Smooth muscle cell (in vitro differentiated cells): ENCODE measurements at regions not wholly inside any gene's neighbourhood (a gene's known extent, or its start where the extent isn't known, plus 50 kb on each side); places are given as distances from the start of the nearest gene placed in this dataset.

Experiments used
- DNase-seq: peaks from one replicate; lab custom pipeline; 2025; ENCODE audit not compliant: unreplicated experiment; lab: John Stamatoyannopoulos, UW
- H2AFZ ChIP-seq: fragments of 200-600 bp; sonication (generic); 2 replicates; pipeline ENCODE4 v1.6.0; 2016; ENCODE audit warnings: antibody characterized with exemption, low read depth, mild to moderate bottlenecking
- H3F3A ChIP-seq: fragments of 200-600 bp; sonication (generic); 2 replicates; pipeline ENCODE4 v1.6.0; 2017; ENCODE audit warnings: antibody characterized with exemption, low read depth
- H3K27ac ChIP-seq: fragments of 200-600 bp; sonication (generic); 2 replicates; pipeline ENCODE4 v1.5.1; 2016; ENCODE audit warnings: low read depth, mild to moderate bottlenecking
- H3K27me3 ChIP-seq: fragments of 200-600 bp; sonication (generic); 2 replicates; pipeline ENCODE4 v1.6.1; 2016; ENCODE audit warnings: low read depth, mild to moderate bottlenecking
- H3K36me3 ChIP-seq: fragments of 200-600 bp; sonication (generic); 2 replicates; pipeline ENCODE4 v1.5.1; 2016; ENCODE audit warnings: low read depth
- H3K4me1 ChIP-seq: fragments of 200-600 bp; sonication (generic); 2 replicates; pipeline ENCODE4 v1.5.1; 2016; ENCODE audit warnings: low read depth
- H3K4me2 ChIP-seq: fragments of 200-600 bp; sonication (generic); 2 replicates; pipeline ENCODE4 v1.6.0; 2016; ENCODE audit warnings: mild to moderate bottlenecking
- H3K4me3 ChIP-seq: fragments of 200-600 bp; sonication (generic); 2 replicates; pipeline ENCODE4 v1.5.1; 2016; ENCODE audit warnings: mild to moderate bottlenecking
- H3K79me2 ChIP-seq: fragments of 200-600 bp; sonication (generic); 2 replicates; pipeline ENCODE4 v1.6.0; 2016; ENCODE audit warnings: low read depth, mild to moderate bottlenecking
- H3K9ac ChIP-seq: fragments of 200-600 bp; sonication (generic); 2 replicates; pipeline ENCODE4 v1.6.0; 2016; ENCODE audit warnings: low read depth
- H3K9me3 ChIP-seq: fragments of 200-600 bp; sonication (generic); replicated peaks from 2 replicates; pipeline ENCODE4 v1.5.1; 2016; ENCODE audit warnings: low read depth
- H4K20me1 ChIP-seq: fragments of 200-600 bp; sonication (generic); 2 replicates; pipeline ENCODE4 v1.6.0; 2016; ENCODE audit warnings: low read depth
- CTCF ChIP-seq: fragments of 200-600 bp; sonication (generic); IDR thresholded peaks from 2 replicates; pipeline ENCODE4 v1.5.1; 2017; ENCODE audit warnings: borderline replicate concordance, mild to moderate bottlenecking, antibody characterized with exemption; ENCODE audit not compliant: insufficient read depth, poor library complexity, severe bottlenecking
- WGBS: methylation state at CpG from one replicate; pipeline ENCODE4 v1.1.7; 2016; ENCODE audit warnings: low lambda C conversion rate; 5-methylcytosine and 5-hydroxymethylcytosine counted together

- no peaks in the 10 kb centered on the region for H3K79me2 ChIP-seq
- DNase-seq = no peak
- H3K4me2 ChIP-seq = peak overlapping the region; percentile 92
- H2AFZ ChIP-seq = peak overlapping the region; percentile 94
- H3F3A ChIP-seq = no peaks in the 10 kb centered on the region
- H3K9ac ChIP-seq = no peak overlapping the region
- no peaks in the 10 kb centered on the region for H4K20me1 ChIP-seq
- peak; percentile 56 for TF ChIP-seq CTCF
- WGBS = 33% methylated on average over 12 of the region's 12 CpGs
- H3K27ac ChIP-seq = no peak overlapping the region
- H3K4me3 ChIP-seq = peak overlapping the region; percentile 42
- no peaks in the 10 kb centered on the region for H3K36me3 ChIP-seq
- H3K27me3 ChIP-seq = peaks cover 8% of the 10 kb centered on the region
- H3K4me1 ChIP-seq = no peaks in the 10 kb centered on the region
- H3K9me3 ChIP-seq = no peaks in the 10 kb centered on the region
These were observed 68.6 kb downstream of the C7orf25 start for GRCh38 chr7:42843205-42843800.

GRCh38 chr7:42834676-42835075, 77.2 kb downstream of the C7orf25 start:
- no peaks in the 10 kb centered on the region for H3K9me3 ChIP-seq
- H2AFZ ChIP-seq = no peak overlapping the region
- H3K27ac ChIP-seq = no peak overlapping the region
- H3K27me3 ChIP-seq = no peaks in the 10 kb centered on the region
- no peaks in the 10 kb centered on the region for H3K4me1 ChIP-seq
- no peak overlapping the region for H3K9ac ChIP-seq
- H4K20me1 ChIP-seq = no peaks in the 10 kb centered on the region
- no peak for DNase-seq
- H3K36me3 ChIP-seq = no peaks in the 10 kb centered on the region
- no peak overlapping the region for H3K4me2 ChIP-seq
- H3F3A ChIP-seq = no peaks in the 10 kb centered on the region
- H3K79me2 ChIP-seq = no peaks in the 10 kb centered on the region
- H3K4me3 ChIP-seq = no peak overlapping the region
- TF ChIP-seq CTCF = no peak

- H3K4me1 ChIP-seq = no peaks in the 10 kb centered on the region
- no peaks in the 10 kb centered on the region for H3K9me3 ChIP-seq
- no peaks in the 10 kb centered on the region for H3K36me3 ChIP-seq
- H3K79me2 ChIP-seq = no peaks in the 10 kb centered on the region
- H4K20me1 ChIP-seq = no peaks in the 10 kb centered on the region
- H2AFZ ChIP-seq = no peak overlapping the region
- H3F3A ChIP-seq = no peaks in the 10 kb centered on the region
- no peak overlapping the region for H3K27ac ChIP-seq
- H3K27me3 ChIP-seq = no peaks in the 10 kb centered on the region
- TF ChIP-seq CTCF = no peak
- WGBS = 55% methylated on average over 4 of the region's 4 CpGs
- no peak for DNase-seq
- H3K4me3 ChIP-seq = no peak overlapping the region
- H3K9ac ChIP-seq = no peak overlapping the region
- H3K4me2 ChIP-seq = no peak overlapping the region
These were observed 78.5 kb downstream of the C7orf25 start for GRCh38 chr7:42833411-42833810.

GRCh38 chr7:42832667-42833066, 79.2 kb downstream of the C7orf25 start:
- TF ChIP-seq CTCF = no peak
- no peak for DNase-seq
- Histone ChIP-seq H4K20me1 (no peaks in the 10 kb centered on the region), H3K4me3 (no peak overlapping the region), H3K4me1 (no peaks in the 10 kb centered on the region), H3K79me2 (no peaks in the 10 kb centered on the region), H3K27ac (no peak overlapping the region), H3K4me2 (no peak overlapping the region), H3K27me3 (no peaks in the 10 kb centered on the region), H3K9ac (no peak overlapping the region), H3K9me3 (no peaks in the 10 kb centered on the region), H2AFZ (no peak overlapping the region), H3F3A (no peaks in the 10 kb centered on the region), H3K36me3 (no peaks in the 10 kb centered on the region)
